HEK293 (cell line): ENCODE measurements at regions not wholly inside any gene's neighbourhood (a gene's known extent, or its start where the extent isn't known, plus 50 kb on each side); places are given as distances from the start of the nearest gene placed in this dataset.
"Not testable (repeated sequence)": the region's sequence is repeated elsewhere in the genome, so short reads cannot be mapped to it uniquely, and the experiment has no call there.

Source experiments
- CTCF ChIA-PET: fragments of 350-600 bp; formaldehyde crosslinking; extraction: SDS; loops from one replicate; lab custom pipeline; 2021; ENCODE audit warnings: antibody characterized with exemption; lab: Yijun Ruan, JAX
- POLR2A ChIA-PET: fragments of 300-600 bp; formaldehyde crosslinking; extraction: SDS; loops from one replicate; lab custom pipeline; 2020; ENCODE audit warnings: antibody characterized with exemption, inconsistent platforms; lab: Yijun Ruan, JAX
- H3K27ac ChIP-seq: fragments of 200-500 bp; sonication (Bioruptor generic); 2 replicates; pipeline ENCODE4 v1.5.1; 2014; ENCODE audit warnings: low read depth, low read length, control low read depth, inconsistent platforms; ENCODE audit errors: extremely low read depth
- H3K36me3 ChIP-seq, 2 experiments: fragments of 200-500 bp in 1 of 2; sonication (Bioruptor generic) in 1 of 2; 1 replicate in 1 of 2; 2 replicates in 1 of 2; pipeline ENCODE4 v1.5.1; 2014 to 2017; ENCODE audit warnings: inconsistent platforms in 2 of 2, low read length in 2 of 2; ENCODE audit not compliant: control insufficient read depth in 2 of 2, insufficient read depth in 1 of 2
- H3K4me1 ChIP-seq: fragments of 200-500 bp; sonication (Bioruptor generic); 2 replicates; pipeline ENCODE4 v1.5.1; 2014; ENCODE audit warnings: mild to moderate bottlenecking, low read length, inconsistent platforms; ENCODE audit not compliant: control insufficient read depth, insufficient read depth
- H3K4me3 ChIP-seq: 2 replicates; pipeline ENCODE4 v1.5.1; 2011; ENCODE audit warnings: low read depth, mild to moderate bottlenecking, control low read depth, low read length, moderate library complexity
- H3K9me3 ChIP-seq: fragments of 200-500 bp; sonication (Bioruptor generic); 2 replicates; pipeline ENCODE4 v1.5.1; 2014; ENCODE audit warnings: low read depth, low read length, inconsistent platforms; ENCODE audit not compliant: control insufficient read depth, insufficient read depth
- OSR2 ChIP-seq: fragments of 450-650 bp; formaldehyde crosslinking; IDR thresholded peaks from 2 replicates; pipeline ENCODE4 v1.5.1; 2016; ENCODE audit warnings: missing biosample characterization, missing genetic modification characterization
- PATZ1 ChIP-seq: fragments of 450-650 bp; formaldehyde crosslinking; IDR thresholded peaks from 2 replicates; pipeline ENCODE4 v1.5.1; 2016; ENCODE audit warnings: missing biosample characterization, missing genetic modification characterization
- PRDM4 ChIP-seq: fragments of 450-650 bp; formaldehyde crosslinking; IDR thresholded peaks from 2 replicates; pipeline ENCODE4 v1.5.1; 2017; ENCODE audit warnings: missing biosample characterization, missing genetic modification characterization
- SALL2 ChIP-seq: fragments of 450-650 bp; formaldehyde crosslinking; IDR thresholded peaks from 2 replicates; pipeline ENCODE4 v1.5.0; 2017; ENCODE audit warnings: missing biosample characterization, mild to moderate bottlenecking, missing genetic modification characterization, borderline replicate concordance
- SP3 ChIP-seq: fragments of 450-650 bp; formaldehyde crosslinking; IDR thresholded peaks from 2 replicates; pipeline ENCODE4 v1.5.1; 2016; ENCODE audit warnings: missing biosample characterization, missing genetic modification characterization
- ZBTB1 ChIP-seq: fragments of 450-650 bp; formaldehyde crosslinking; IDR thresholded peaks from 2 replicates; pipeline ENCODE4 v1.5.1; 2016; ENCODE audit warnings: missing biosample characterization, missing genetic modification characterization
- ZBTB21 ChIP-seq: fragments of 450-650 bp; formaldehyde crosslinking; IDR thresholded peaks from 2 replicates; pipeline ENCODE4 v1.5.1; 2017; ENCODE audit warnings: missing biosample characterization, missing genetic modification characterization
- ZBTB48 ChIP-seq: fragments of 450-650 bp; formaldehyde crosslinking; IDR thresholded peaks from 2 replicates; pipeline ENCODE4 v1.5.1; 2016; ENCODE audit warnings: missing biosample characterization, missing genetic modification characterization
- ZFHX2 ChIP-seq: fragments of 450-650 bp; formaldehyde crosslinking; conservative IDR thresholded peaks from 2 replicates; pipeline ENCODE4 v1.5.1; 2016; ENCODE audit warnings: missing biosample characterization, missing genetic modification characterization
- ZFP3 ChIP-seq: fragments of 450-650 bp; formaldehyde crosslinking; IDR thresholded peaks from 2 replicates; pipeline ENCODE4 v1.5.1; 2016; ENCODE audit warnings: low read depth, missing biosample characterization, missing genetic modification characterization
- ZFP37 ChIP-seq: fragments of 450-650 bp; formaldehyde crosslinking; IDR thresholded peaks from 2 replicates; pipeline ENCODE4 v1.5.1; 2016; ENCODE audit warnings: missing biosample characterization, missing genetic modification characterization
- ZNF10 ChIP-seq: fragments of 450-650 bp; formaldehyde crosslinking; IDR thresholded peaks from 2 replicates; pipeline ENCODE4 v1.5.1; 2017; ENCODE audit warnings: missing biosample characterization, missing genetic modification characterization
- ZNF2 ChIP-seq: fragments of 450-650 bp; formaldehyde crosslinking; IDR thresholded peaks from 2 replicates; pipeline ENCODE4 v1.5.1; 2016; ENCODE audit warnings: missing biosample characterization, missing genetic modification characterization
- ZNF521 ChIP-seq: fragments of 450-650 bp; formaldehyde crosslinking; IDR thresholded peaks from 2 replicates; pipeline ENCODE4 v1.5.1; 2017; ENCODE audit warnings: missing biosample characterization, mild to moderate bottlenecking, missing genetic modification characterization
- ZNF623 ChIP-seq: fragments of 450-650 bp; formaldehyde crosslinking; IDR thresholded peaks from 2 replicates; pipeline ENCODE4 v1.5.1; 2016; ENCODE audit warnings: missing biosample characterization, missing genetic modification characterization
- ZNF626 ChIP-seq: fragments of 450-650 bp; sonication (Bioruptor Pico); formaldehyde crosslinking; IDR thresholded peaks from 2 replicates; pipeline ENCODE4 v1.5.1; 2018; ENCODE audit warnings: missing biosample characterization, missing genetic modification characterization, inconsistent platforms
- ZNF701 ChIP-seq: fragments of 450-650 bp; formaldehyde crosslinking; IDR thresholded peaks from 2 replicates; pipeline ENCODE4 v1.5.1; 2016; ENCODE audit warnings: missing biosample characterization, missing genetic modification characterization
- ZNF776 ChIP-seq: fragments of 450-650 bp; formaldehyde crosslinking; IDR thresholded peaks from 2 replicates; pipeline ENCODE4 v1.5.0; 2017; ENCODE audit warnings: missing biosample characterization, missing genetic modification characterization, borderline replicate concordance
- ZNF791 ChIP-seq: fragments of 450-650 bp; formaldehyde crosslinking; IDR thresholded peaks from 2 replicates; pipeline ENCODE4 v1.5.1; 2016; ENCODE audit warnings: missing biosample characterization, missing genetic modification characterization
- TF ChIP-seq, protein P1 (sequence below): fragments of 450-650 bp; formaldehyde crosslinking; IDR thresholded peaks from 2 replicates; pipeline ENCODE4 v1.5.1; 2016; ENCODE audit warnings: missing biosample characterization, missing genetic modification characterization
- TF ChIP-seq, protein P2 (sequence below): IDR thresholded peaks from 2 replicates; pipeline ENCODE4 v1.6.1; 2011; ENCODE audit warnings: mild to moderate bottlenecking, low read depth, low read length, borderline replicate concordance

DNA sequence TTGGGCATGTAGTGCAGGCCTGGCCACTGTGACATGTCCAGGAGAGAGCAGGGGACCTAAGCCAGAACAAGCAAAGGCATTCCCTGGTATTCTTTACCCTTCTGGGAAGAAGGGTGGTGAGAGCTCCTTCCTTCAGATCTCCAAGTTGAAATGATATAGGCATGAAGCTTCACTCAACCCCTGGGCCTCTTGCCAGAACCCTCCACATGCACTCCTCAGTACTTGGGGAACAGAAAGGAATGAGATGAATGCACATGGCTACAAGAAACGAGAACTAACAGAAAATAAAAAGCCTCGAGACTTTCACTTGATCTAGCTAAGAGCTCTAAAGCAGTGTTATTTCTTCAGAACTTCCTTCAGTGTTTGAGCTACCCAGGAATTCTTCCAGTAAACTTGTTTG, 262.2 kb downstream of the ETV1 start:
- Histone ChIP-seq H3K4me1 (no peaks in the 10 kb centered on the region), H3K4me3 (no peak overlapping the region), H3K9me3 (no peaks in the 10 kb centered on the region), H3K27ac (no peak overlapping the region), H3K36me3 (no peaks in the 10 kb centered on the region)
- TF ChIP-seq ZNF626 (tag by site-specific recombination) (no peak), ZBTB1 (no peak), ZFHX2 (no peak), ZBTB21 (tag by site-specific recombination) (no peak), ZFP37 (tag by site-specific recombination) (no peak), SP3 (tag by site-specific recombination) (no peak), ZNF521 (no peak), PRDM4 (tag by site-specific recombination) (no peak), ZNF623 (tag by site-specific recombination) (no peak), ZFP3 (tag by site-specific recombination) (no peak), ZNF2 (tag by site-specific recombination) (no peak), ZBTB48 (no peak), SALL2 (no peak)
- CTCF ChIA-PET = no interaction called here
- POLR2A ChIA-PET = no interaction called here

- POLR2A ChIA-PET = no interaction called here
- TF ChIP-seq OSR2 (tag by site-specific recombination) (no peak), ZNF10 (tag by site-specific recombination) (no peak), PATZ1 (tag by site-specific recombination) (no peak), SP3 (tag by site-specific recombination) (no peak), ZNF701 (tag by site-specific recombination) (no peak), ZNF776 (tag by site-specific recombination) (no peak), ZNF791 (no peak)
- TF ChIP-seq, protein P1, sequence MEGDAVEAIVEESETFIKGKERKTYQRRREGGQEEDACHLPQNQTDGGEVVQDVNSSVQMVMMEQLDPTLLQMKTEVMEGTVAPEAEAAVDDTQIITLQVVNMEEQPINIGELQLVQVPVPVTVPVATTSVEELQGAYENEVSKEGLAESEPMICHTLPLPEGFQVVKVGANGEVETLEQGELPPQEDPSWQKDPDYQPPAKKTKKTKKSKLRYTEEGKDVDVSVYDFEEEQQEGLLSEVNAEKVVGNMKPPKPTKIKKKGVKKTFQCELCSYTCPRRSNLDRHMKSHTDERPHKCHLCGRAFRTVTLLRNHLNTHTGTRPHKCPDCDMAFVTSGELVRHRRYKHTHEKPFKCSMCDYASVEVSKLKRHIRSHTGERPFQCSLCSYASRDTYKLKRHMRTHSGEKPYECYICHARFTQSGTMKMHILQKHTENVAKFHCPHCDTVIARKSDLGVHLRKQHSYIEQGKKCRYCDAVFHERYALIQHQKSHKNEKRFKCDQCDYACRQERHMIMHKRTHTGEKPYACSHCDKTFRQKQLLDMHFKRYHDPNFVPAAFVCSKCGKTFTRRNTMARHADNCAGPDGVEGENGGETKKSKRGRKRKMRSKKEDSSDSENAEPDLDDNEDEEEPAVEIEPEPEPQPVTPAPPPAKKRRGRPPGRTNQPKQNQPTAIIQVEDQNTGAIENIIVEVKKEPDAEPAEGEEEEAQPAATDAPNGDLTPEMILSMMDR (tag by site-specific recombination) = no peak
- TF ChIP-seq, protein P2, sequence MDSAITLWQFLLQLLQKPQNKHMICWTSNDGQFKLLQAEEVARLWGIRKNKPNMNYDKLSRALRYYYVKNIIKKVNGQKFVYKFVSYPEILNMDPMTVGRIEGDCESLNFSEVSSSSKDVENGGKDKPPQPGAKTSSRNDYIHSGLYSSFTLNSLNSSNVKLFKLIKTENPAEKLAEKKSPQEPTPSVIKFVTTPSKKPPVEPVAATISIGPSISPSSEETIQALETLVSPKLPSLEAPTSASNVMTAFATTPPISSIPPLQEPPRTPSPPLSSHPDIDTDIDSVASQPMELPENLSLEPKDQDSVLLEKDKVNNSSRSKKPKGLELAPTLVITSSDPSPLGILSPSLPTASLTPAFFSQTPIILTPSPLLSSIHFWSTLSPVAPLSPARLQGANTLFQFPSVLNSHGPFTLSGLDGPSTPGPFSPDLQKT = no peak
- Histone ChIP-seq H3K4me1 (no peaks in the 10 kb centered on the region), H3K9me3 (no peaks in the 10 kb centered on the region), H3K4me3 (no peak overlapping the region), H3K27ac (no peak overlapping the region), H3K36me3 (no peaks in the 10 kb centered on the region)
- CTCF ChIA-PET = no interaction called here
These were observed 261.7 kb downstream of the ETV1 start for GRCh38 chr7:13727751-13728150.

GRCh38 chr7:13728430-13728829, 261.0 kb downstream of the ETV1 start:
- CTCF ChIA-PET, H3K4me1 ChIP-seq, H3K36me3 ChIP-seq, POLR2A ChIA-PET, H3K9me3 ChIP-seq, H3K27ac ChIP-seq, H3K4me3 ChIP-seq: not testable (repeated sequence)
